ENCODE measurements at regions not wholly inside any gene's neighbourhood (a gene's known extent, or its start where the extent isn't known, plus 50 kb on each side); places are given as distances from the start of the nearest gene placed in this dataset.

- no peak for TF ChIP-seq CTCF (IDR thresholded peaks at IDR 0.05; ENCODE audit: control insufficient read depth, insufficient read depth, low read depth, low read length, missing control alignments)
- no peak overlapping the region for H3K4me3 ChIP-seq (ENCODE audit: control insufficient read depth, low read depth, low read length)
- DNase-seq (ENCODE audit: low read depth): no peak
These were observed 112.1 kb upstream of the FGF3 start for GRCh38 chr11:69931060-69931910.

- no peak overlapping the region for H3K4me3 ChIP-seq (ENCODE audit: control insufficient read depth, low read depth, low read length)
- TF ChIP-seq CTCF (IDR thresholded peaks at IDR 0.05; ENCODE audit: control insufficient read depth, insufficient read depth, low read depth, low read length, missing control alignments): no peak
- no peak for DNase-seq (ENCODE audit: low read depth)
These were observed 113.0 kb upstream of the FGF3 start for GRCh38 chr11:69931994-69932910.

GRCh38 chr11:69934861-69935494, 115.8 kb upstream of the FGF3 start:
- DNase-seq (ENCODE audit: low read depth): no peak
- TF ChIP-seq CTCF (IDR thresholded peaks at IDR 0.05; ENCODE audit: control insufficient read depth, insufficient read depth, low read depth, low read length, missing control alignments): no peak
- no peak overlapping the region for H3K4me3 ChIP-seq (ENCODE audit: control insufficient read depth, low read depth, low read length)

- H3K4me3 ChIP-seq (ENCODE audit: control insufficient read depth, low read depth, low read length): no peak overlapping the region
- TF ChIP-seq CTCF (IDR thresholded peaks at IDR 0.05; ENCODE audit: control insufficient read depth, insufficient read depth, low read depth, low read length, missing control alignments): no peak
- DNase-seq (ENCODE audit: low read depth): no peak
These were observed 116.8 kb upstream of the FGF3 start for GRCh38 chr11:69935941-69936505.

- H3K4me3 ChIP-seq (ENCODE audit: control insufficient read depth, low read depth, low read length): no peak overlapping the region
- TF ChIP-seq CTCF (IDR thresholded peaks at IDR 0.05; ENCODE audit: control insufficient read depth, insufficient read depth, low read depth, low read length, missing control alignments): no peak
- DNase-seq (ENCODE audit: low read depth): no peak
These were observed 117.6 kb upstream of the FGF3 start for GRCh38 chr11:69936771-69937170.

- DNase-seq (ENCODE audit: low read depth): no peak
- TF ChIP-seq CTCF (IDR thresholded peaks at IDR 0.05; ENCODE audit: control insufficient read depth, insufficient read depth, low read depth, low read length, missing control alignments): no peak
- H3K4me3 ChIP-seq (ENCODE audit: control insufficient read depth, low read depth, low read length): no peak overlapping the region
These were observed 119.0 kb upstream of the FGF3 start for GRCh38 chr11:69938206-69938605.

Measured in AG09309 (cell line).